HCT116 (cell line): ENCODE measurements at regions not wholly inside any gene's neighbourhood (a gene's known extent, or its start where the extent isn't known, plus 50 kb on each side); places are given as distances from the start of the nearest gene placed in this dataset.

ENCODE experiments used
- ATAC-seq: fragments of 200-7000 bp; cut with Tn5 transposase; 2 replicates; pipeline ENCODE4 v1.9.1; 2020; ENCODE audit warnings: mild to moderate bottlenecking, moderate library complexity
- BruUV-seq: library from RNA; stranded (reverse); fragments of 400-500 nt; replicated peaks from 2 replicates; lab custom pipeline; 2021; lab: Mats Ljungman, UMichigan
- CTCF ChIA-PET: fragments of 300-600 bp; sonication (Branson Sonifier 250); formaldehyde crosslinking; loops from one replicate; lab custom pipeline; 2021; ENCODE audit warnings: antibody characterized with exemption; lab: Charles Lee
- POLR2A ChIA-PET: fragments of 300-600, 350-600 bp; sonication (Branson Sonifier 250); formaldehyde crosslinking; loops from one replicate; lab custom pipeline; 2021; ENCODE audit warnings: antibody characterized with exemption; lab: Charles Lee
- RAD21 ChIA-PET, 2 experiments: fragments of 300-600 bp; sonication (Branson Sonifier 250); formaldehyde crosslinking; loops; one replicate each; lab custom pipeline; 2023; ENCODE audit warnings: low total read pairs in 2 of 2; ENCODE audit not compliant: uncharacterized antibody in 2 of 2, unreplicated experiment in 2 of 2, low non-redundant PET in 1 of 2; lab: Charles Lee
- DNase-seq: peaks from one replicate; pipeline ENCODE4 v3.0.0-alpha.2; 2010; ENCODE audit warnings: low read depth, low spot score
- H2AFZ ChIP-seq: fragments of 200-600 bp; shearing (Covaris generic), sonication (generic); 2 replicates; pipeline ENCODE4 v1.6.1; 2017; ENCODE audit warnings: low read depth, mixed run types, mixed read lengths, antibody characterized with exemption, low read length; ENCODE audit not compliant: poor library complexity, severe bottlenecking
- H3K27ac ChIP-seq: 2 replicates; pipeline ENCODE4 v1.5.1; 2012; ENCODE audit warnings: low read depth, low read length
- H3K27me3 ChIP-seq: fragments of 200-600 bp; sonication (generic); 2 replicates; pipeline ENCODE4 v1.6.1; 2016; ENCODE audit warnings: mixed run types, low read length, mixed read lengths; ENCODE audit not compliant: insufficient read depth
- H3K36me3 ChIP-seq, 2 experiments: fragments of 200-500 bp in 1 of 2; fragments of 200-600 bp in 1 of 2; sonication (Bioruptor generic) in 1 of 2; sonication (generic) in 1 of 2; 2 replicates each; pipeline versions ENCODE4 v1.5.1 to v1.6.1; 2014 to 2016; ENCODE audit warnings: low read length in 2 of 2, inconsistent platforms in 1 of 2, mixed read lengths in 1 of 2, mixed run types in 1 of 2; ENCODE audit not compliant: insufficient read depth in 2 of 2, control insufficient read depth in 1 of 2
- H3K4me1 ChIP-seq, 2 experiments: fragments of 200-600 bp in 1 of 2; sonication (generic) in 1 of 2; 2 replicates each; pipeline versions ENCODE4 v1.5.1 to v1.6.1; 2012 to 2017; ENCODE audit warnings: low read length in 2 of 2, inconsistent platforms in 1 of 2, mild to moderate bottlenecking in 1 of 2, mixed read lengths in 1 of 2, mixed run types in 1 of 2, moderate library complexity in 1 of 2; ENCODE audit not compliant: insufficient read depth in 2 of 2, control insufficient read depth in 1 of 2
- H3K4me2 ChIP-seq: fragments of 200-600 bp; sonication (generic); 2 replicates; pipeline ENCODE4 v1.6.1; 2017; ENCODE audit warnings: mixed run types, low read length, mixed read lengths
- H3K4me3 ChIP-seq, 2 experiments: fragments of 200-600 bp in 1 of 2; sonication (generic) in 1 of 2; replicated peaks in 1 of 2; 2 replicates each; pipeline ENCODE4 v1.5.1; 2011 to 2016; ENCODE audit warnings: low read length in 2 of 2, control low read depth in 1 of 2, low read depth in 1 of 2, mild to moderate bottlenecking in 1 of 2, mixed read lengths in 1 of 2, mixed run types in 1 of 2
- H3K79me2 ChIP-seq: fragments of 200-600 bp; sonication (generic); 2 replicates; pipeline ENCODE4 v1.6.1; 2017; ENCODE audit warnings: mild to moderate bottlenecking, mixed run types, low read length, moderate library complexity, mixed read lengths; ENCODE audit not compliant: insufficient read depth
- H3K9ac ChIP-seq: fragments of 200-600 bp; sonication (generic); 2 replicates; pipeline ENCODE4 v1.6.1; 2016; ENCODE audit warnings: low read length, mixed read lengths
- H3K9me2 ChIP-seq: fragments of 200-600 bp; sonication (generic), shearing (Covaris generic); 2 replicates; pipeline ENCODE4 v1.6.1; 2017; ENCODE audit warnings: mixed run types, mild to moderate bottlenecking, moderate library complexity; ENCODE audit not compliant: insufficient read depth
- H3K9me3 ChIP-seq, 2 experiments: fragments of 200-500 bp in 1 of 2; fragments of 200-600 bp in 1 of 2; sonication (Bioruptor generic) in 1 of 2; sonication (generic) in 1 of 2; 2 replicates each; pipeline ENCODE4 v1.6.1; 2014 to 2017; ENCODE audit warnings: low read length in 2 of 2, mixed read lengths in 2 of 2, inconsistent platforms in 1 of 2, low read depth in 1 of 2, mild to moderate bottlenecking in 1 of 2, mixed run types in 1 of 2, moderate library complexity in 1 of 2; ENCODE audit not compliant: control insufficient read depth in 1 of 2, insufficient read depth in 1 of 2
- H4K20me1 ChIP-seq: fragments of 200-600 bp; sonication (generic), shearing (Covaris generic); 2 replicates; pipeline ENCODE4 v1.6.1; 2017; ENCODE audit warnings: mixed run types, mild to moderate bottlenecking, moderate library complexity; ENCODE audit not compliant: insufficient read depth
- CBX3 ChIP-seq: IDR thresholded peaks from 2 replicates; pipeline ENCODE4 v1.6.1; 2012; ENCODE audit warnings: low read depth
- CEBPB ChIP-seq: IDR thresholded peaks from 2 replicates; pipeline ENCODE4 v1.6.1; 2012; ENCODE audit warnings: low read depth
- EGR1 ChIP-seq: IDR thresholded peaks from 2 replicates; pipeline ENCODE4 v1.6.1; 2012; ENCODE audit warnings: low read depth
- ELF1 ChIP-seq: IDR thresholded peaks from 2 replicates; pipeline ENCODE4 v1.6.1; 2012; ENCODE audit warnings: low read depth, borderline replicate concordance
- EZH2 ChIP-seq: fragments of 200-600 bp; sonication (generic); IDR thresholded peaks from 2 replicates; pipeline ENCODE4 v1.6.1; 2017; ENCODE audit warnings: antibody characterized with exemption, mixed run types
- EZH2phosphoT487 ChIP-seq: fragments of 200-600 bp; IDR thresholded peaks from 2 replicates; pipeline ENCODE4 v1.6.1; 2018; ENCODE audit warnings: antibody characterized with exemption, borderline replicate concordance
- FOSL1 ChIP-seq: IDR thresholded peaks from 2 replicates; pipeline ENCODE4 v1.6.1; 2012; ENCODE audit warnings: low read depth
- JUND ChIP-seq: IDR thresholded peaks from 2 replicates; pipeline ENCODE4 v1.6.1; 2012
- POLR2A ChIP-seq: IDR thresholded peaks from 2 replicates; pipeline ENCODE4 v1.7.0; 2011; ENCODE audit warnings: borderline replicate concordance; ENCODE audit not compliant: insufficient read depth, insufficient read length; ENCODE audit errors: extremely low read depth
- POLR2AphosphoS5 ChIP-seq: IDR thresholded peaks from 2 replicates; pipeline ENCODE4 v1.6.1; 2011; ENCODE audit warnings: mild to moderate bottlenecking, low read depth, low read length, moderate library complexity
- RAD21 ChIP-seq: IDR thresholded peaks from 2 replicates; pipeline ENCODE4 v1.6.1; 2012; ENCODE audit warnings: low read depth, mild to moderate bottlenecking
- SIN3A ChIP-seq: IDR thresholded peaks from 2 replicates; pipeline ENCODE4 v1.6.1; 2012; ENCODE audit warnings: low read depth
- SP1 ChIP-seq: IDR thresholded peaks from 2 replicates; pipeline ENCODE4 v1.6.1; 2012; ENCODE audit warnings: low read depth
- SRF ChIP-seq: IDR thresholded peaks from 2 replicates; pipeline ENCODE4 v1.6.1; 2012; ENCODE audit warnings: low read depth
- YY1 ChIP-seq: IDR thresholded peaks from 2 replicates; pipeline ENCODE4 v1.6.1; 2011; ENCODE audit warnings: low read length, low read depth, moderate library complexity, mild to moderate bottlenecking; ENCODE audit not compliant: insufficient replicate concordance; ENCODE audit errors: extremely low read depth
- ZFX ChIP-seq: fragments of 450-650 bp; IDR thresholded peaks from 2 replicates; pipeline ENCODE4 v1.6.1; 2017
- ZNF274 ChIP-seq: fragments of 200-500 bp; sonication (Bioruptor generic); IDR thresholded peaks from 2 replicates; pipeline ENCODE4 v1.6.1; 2014; ENCODE audit warnings: mild to moderate bottlenecking, low read depth, low read length, inconsistent platforms
- intact Hi-C: fragments of 100-400 bp; cut with micrococcal nuclease; formaldehyde crosslinking; loops from 2 replicates; pipeline ENCODE4 v1.10.0; 2022
- TF ChIP-seq, protein P1 (sequence below), 3 experiments: fragments of 200-600 bp in 1 of 3; sonication (generic) in 1 of 3; IDR thresholded peaks in 2 of 3; conservative IDR thresholded peaks in 1 of 3; 2 replicates each; pipeline ENCODE4 v1.5.1; 2012 to 2017; ENCODE audit warnings: low read depth in 2 of 3, low read length in 2 of 3, antibody characterized with exemption in 1 of 3, borderline replicate concordance in 1 of 3, control low read depth in 1 of 3, mild to moderate bottlenecking in 1 of 3, mixed read lengths in 1 of 3, mixed run types in 1 of 3, moderate library complexity in 1 of 3; ENCODE audit not compliant: insufficient read depth in 1 of 3
- TF ChIP-seq, protein P2 (sequence below): IDR thresholded peaks from 2 replicates; pipeline ENCODE4 v1.6.1; 2012

DNA sequence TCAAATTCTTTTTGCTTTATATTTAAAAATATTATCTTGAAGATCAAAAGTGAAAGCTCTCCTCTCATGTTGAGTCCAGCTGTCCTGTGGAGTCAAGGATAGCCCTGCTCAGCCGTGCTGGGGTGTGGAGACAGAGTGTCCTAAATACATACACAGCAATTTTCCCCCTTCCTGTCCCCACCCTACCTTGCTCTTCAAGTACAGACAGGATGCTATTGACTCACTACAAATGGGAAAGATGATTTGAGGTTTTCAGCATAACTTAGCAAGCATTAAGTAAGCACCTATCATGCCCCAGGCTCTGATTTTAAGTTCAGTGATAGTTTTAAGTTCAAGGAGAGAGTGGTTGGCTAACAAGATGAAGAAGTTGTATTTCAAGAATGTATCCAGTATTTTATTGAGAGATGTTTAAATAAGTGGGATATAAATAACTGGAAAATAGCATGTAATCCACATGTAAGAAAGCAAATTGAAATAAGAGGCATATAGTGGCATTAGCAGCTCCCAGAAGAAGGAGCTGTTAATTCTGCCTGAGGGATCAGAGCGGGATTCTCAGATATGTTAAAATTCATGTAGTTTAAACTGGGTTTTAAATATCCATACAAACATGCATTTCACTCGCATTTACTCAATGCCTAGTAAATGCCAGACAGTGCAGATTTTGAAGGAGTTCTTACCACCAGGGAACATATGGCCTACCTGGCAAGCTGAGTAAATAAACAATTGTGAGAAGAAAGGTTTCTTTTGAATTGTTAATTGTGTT, 183.5 kb upstream of the ANKFN1 start:
- CTCF ChIA-PET: no interaction called here
- POLR2A ChIA-PET: no interaction called here
- no peak overlapping the region for H3K4me2 ChIP-seq

DNA sequence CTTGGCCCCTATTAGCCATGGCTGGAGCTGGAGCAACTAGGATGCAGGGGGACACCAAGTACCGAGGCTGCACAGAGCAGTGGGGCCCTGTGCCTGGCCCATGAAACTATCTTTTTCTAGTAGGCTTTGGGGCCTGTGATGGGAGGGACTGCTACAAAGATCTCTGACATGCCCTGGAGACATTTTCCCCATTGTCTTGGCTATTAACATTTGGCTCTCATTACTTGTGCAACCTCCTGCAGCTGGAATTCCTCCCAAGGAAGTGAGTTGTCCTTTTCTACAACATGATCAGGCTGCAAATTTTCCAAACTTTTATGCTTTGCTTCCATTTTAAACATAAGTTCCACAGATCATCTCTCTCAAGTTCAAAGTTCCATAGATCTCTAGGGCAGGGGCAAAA, 174.7 kb upstream of the ANKFN1 start:
- no peaks in the 10 kb centered on the region for H3K36me3 ChIP-seq
- H3K9me2 ChIP-seq: no peaks in the 10 kb centered on the region
- no peak for DNase-seq
- RAD21 ChIA-PET: no interaction called here
- H3K4me1 ChIP-seq: no peaks in the 10 kb centered on the region
- ATAC-seq: no peak
- POLR2A ChIA-PET: no interaction called here
- intact Hi-C loops: no loop called here
- H3K9me3 ChIP-seq: no peaks in the 10 kb centered on the region
- H3K79me2 ChIP-seq: no peaks in the 10 kb centered on the region
- no peak overlapping the region for H3K4me2 ChIP-seq
- H4K20me1 ChIP-seq: no peaks in the 10 kb centered on the region
- H3K27me3 ChIP-seq: peaks cover 8% of the 10 kb centered on the region; the same call in 1 of the 2 replicates
- H3K9ac ChIP-seq: no peak overlapping the region
- no peak overlapping the region for H3K4me3 ChIP-seq
- no peak overlapping the region for H3K27ac ChIP-seq
- BruUV-seq: no TSS peak
- CTCF ChIA-PET: no interaction called here
- H2AFZ ChIP-seq: no peak overlapping the region
- no peak for TF ChIP-seq POLR2AphosphoS5
- TF ChIP-seq SRF: no peak
- TF ChIP-seq RAD21: no peak
- no peak for TF ChIP-seq ZNF274
- TF ChIP-seq YY1: no peak
- no peak for TF ChIP-seq EGR1
- TF ChIP-seq POLR2A: no peak
- no peak for TF ChIP-seq CEBPB
- no peak for TF ChIP-seq SP1
- no peak for TF ChIP-seq ZFX
- TF ChIP-seq ELF1: no peak
- TF ChIP-seq EZH2: no peak
- TF ChIP-seq, protein P1, sequence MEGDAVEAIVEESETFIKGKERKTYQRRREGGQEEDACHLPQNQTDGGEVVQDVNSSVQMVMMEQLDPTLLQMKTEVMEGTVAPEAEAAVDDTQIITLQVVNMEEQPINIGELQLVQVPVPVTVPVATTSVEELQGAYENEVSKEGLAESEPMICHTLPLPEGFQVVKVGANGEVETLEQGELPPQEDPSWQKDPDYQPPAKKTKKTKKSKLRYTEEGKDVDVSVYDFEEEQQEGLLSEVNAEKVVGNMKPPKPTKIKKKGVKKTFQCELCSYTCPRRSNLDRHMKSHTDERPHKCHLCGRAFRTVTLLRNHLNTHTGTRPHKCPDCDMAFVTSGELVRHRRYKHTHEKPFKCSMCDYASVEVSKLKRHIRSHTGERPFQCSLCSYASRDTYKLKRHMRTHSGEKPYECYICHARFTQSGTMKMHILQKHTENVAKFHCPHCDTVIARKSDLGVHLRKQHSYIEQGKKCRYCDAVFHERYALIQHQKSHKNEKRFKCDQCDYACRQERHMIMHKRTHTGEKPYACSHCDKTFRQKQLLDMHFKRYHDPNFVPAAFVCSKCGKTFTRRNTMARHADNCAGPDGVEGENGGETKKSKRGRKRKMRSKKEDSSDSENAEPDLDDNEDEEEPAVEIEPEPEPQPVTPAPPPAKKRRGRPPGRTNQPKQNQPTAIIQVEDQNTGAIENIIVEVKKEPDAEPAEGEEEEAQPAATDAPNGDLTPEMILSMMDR (IDR thresholded peaks at IDR 0.05 in 2 of 3, conservative IDR thresholded peaks at IDR 0.05 in 1 of 3; ENCODE audit: borderline replicate concordance in 1 of 3, insufficient read depth in 1 of 3, low read depth in 2 of 3, low read length in 2 of 3): no peak
- TF ChIP-seq EZH2phosphoT487: no peak

More for the DNA sequence above, 183.5 kb upstream of the ANKFN1 start:
- no peaks in the 10 kb centered on the region for H3K4me1 ChIP-seq
- no TSS peak for BruUV-seq
- no peaks in the 10 kb centered on the region for H3K9me3 ChIP-seq
- no peak overlapping the region for H3K4me3 ChIP-seq
- H3K27ac ChIP-seq: no peak overlapping the region
- H3K9ac ChIP-seq: no peak overlapping the region
- intact Hi-C loops: no loop called here
- RAD21 ChIA-PET: interaction anchor here in 1 of 2 experiments (0.6 kb wide), 1 partner anchor 141 kb away, joined by 3 read pairs; no protein-coding TSS in a partner anchor
- H3K36me3 ChIP-seq: no peaks in the 10 kb centered on the region
- no peaks in the 10 kb centered on the region for H4K20me1 ChIP-seq
- TF ChIP-seq EGR1 (no peak), CEBPB (no peak), CBX3 (no peak), ZFX (no peak), SIN3A (no peak), POLR2A (no peak), ZNF274 (no peak), YY1 (no peak), ELF1 (no peak), FOSL1 (no peak), RAD21 (no peak), EZH2phosphoT487 (no peak), SRF (no peak), JUND (no peak), POLR2AphosphoS5 (no peak)
- TF ChIP-seq, protein P2, sequence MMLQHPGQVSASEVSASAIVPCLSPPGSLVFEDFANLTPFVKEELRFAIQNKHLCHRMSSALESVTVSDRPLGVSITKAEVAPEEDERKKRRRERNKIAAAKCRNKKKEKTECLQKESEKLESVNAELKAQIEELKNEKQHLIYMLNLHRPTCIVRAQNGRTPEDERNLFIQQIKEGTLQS: no peak
- no peak for ATAC-seq
- H3K79me2 ChIP-seq: no peaks in the 10 kb centered on the region
- 0 out of 2 replicates have a peak, but pooled peaks cover 5% of the 10 kb centered on the region for H3K27me3 ChIP-seq
- DNase-seq: no peak
- no peak overlapping the region for H2AFZ ChIP-seq
- no peaks in the 10 kb centered on the region for H3K9me2 ChIP-seq
